HG02870 (cell line): ENCODE measurements at regions not wholly inside any gene's neighbourhood (a gene's known extent, or its start where the extent isn't known, plus 50 kb on each side); places are given as distances from the start of the nearest gene placed in this dataset.

Experiments
- ATAC-seq: cut with Tn5 transposase; IDR thresholded peaks from one replicate; pipeline ENCODE4 v1.9.1; 2021; ENCODE audit warnings: mild to moderate bottlenecking, moderate library complexity; ENCODE audit not compliant: unreplicated experiment

- no peak for ATAC-seq
Observed at GRCh38 chr3:82311901-82312300, 550.5 kb upstream of the GBE1 start.

DNA sequence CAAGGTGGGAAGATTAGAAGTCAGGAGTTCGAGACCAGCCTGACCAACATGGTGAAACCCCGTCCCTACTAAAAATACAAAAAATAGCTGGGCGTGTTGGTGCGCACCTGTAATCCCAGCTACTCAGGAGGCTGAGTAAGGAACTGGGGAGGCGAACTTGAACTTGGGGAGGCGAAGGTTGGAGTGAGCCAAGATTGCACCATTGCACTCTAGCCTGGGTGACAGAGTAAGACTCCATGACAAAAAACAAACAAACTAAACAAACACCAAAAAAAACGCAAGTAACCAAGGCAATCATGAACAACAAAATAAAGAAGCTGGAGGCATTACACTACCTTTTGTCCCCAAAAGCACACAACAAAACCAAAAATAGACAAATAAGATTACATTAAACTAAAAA lies 547.3 kb upstream of the GBE1 start:
- ATAC-seq, result no peak

- no peak for ATAC-seq
Observed at GRCh38 chr3:82306189-82306588, 544.7 kb upstream of the GBE1 start.

DNA sequence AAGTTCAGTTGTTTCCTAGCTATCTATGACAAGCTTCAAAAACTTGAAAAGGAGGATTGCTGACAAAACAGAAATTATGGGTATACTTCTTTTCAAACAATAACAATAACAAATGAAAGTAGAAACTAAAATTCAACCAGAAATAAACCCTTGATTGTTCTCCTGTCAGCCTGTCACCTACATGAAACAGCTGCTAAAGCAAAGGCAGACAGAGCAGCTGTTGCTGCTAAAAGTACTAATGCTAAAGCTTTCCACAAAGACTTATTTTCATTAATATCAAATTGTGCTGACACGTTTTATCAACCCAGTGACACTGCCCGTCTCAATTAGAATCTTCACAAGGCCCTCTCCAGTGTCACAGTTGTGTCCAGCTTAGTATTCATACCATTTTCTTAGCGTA lies 533.2 kb upstream of the GBE1 start:
- ATAC-seq, result no peak

DNA sequence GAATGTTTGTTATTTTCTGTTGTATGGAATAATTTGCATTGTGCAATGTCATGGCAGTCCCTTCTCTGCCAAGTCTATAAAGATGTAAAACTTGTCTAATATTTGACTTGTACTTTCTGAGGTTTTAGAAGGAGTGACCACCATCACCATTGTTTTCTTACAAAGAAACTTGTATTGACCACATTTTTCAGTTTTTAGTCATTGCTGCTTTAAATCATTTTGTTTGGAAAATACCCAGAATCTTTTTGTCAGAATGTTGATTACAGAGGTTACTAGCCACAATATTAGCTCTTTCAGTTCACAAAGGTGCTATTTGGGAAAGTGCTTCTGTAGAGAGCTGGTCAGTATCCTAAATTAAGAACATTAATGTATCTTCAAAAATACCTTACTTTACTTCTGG lies 532.4 kb upstream of the GBE1 start:
- peak; percentile 74 for ATAC-seq

- ATAC-seq, result no peak
Observed at GRCh38 chr3:82293435-82293834, 532.0 kb upstream of the GBE1 start.

- no peak for ATAC-seq
Observed at GRCh38 chr3:82287562-82287961, 526.1 kb upstream of the GBE1 start.

DNA sequence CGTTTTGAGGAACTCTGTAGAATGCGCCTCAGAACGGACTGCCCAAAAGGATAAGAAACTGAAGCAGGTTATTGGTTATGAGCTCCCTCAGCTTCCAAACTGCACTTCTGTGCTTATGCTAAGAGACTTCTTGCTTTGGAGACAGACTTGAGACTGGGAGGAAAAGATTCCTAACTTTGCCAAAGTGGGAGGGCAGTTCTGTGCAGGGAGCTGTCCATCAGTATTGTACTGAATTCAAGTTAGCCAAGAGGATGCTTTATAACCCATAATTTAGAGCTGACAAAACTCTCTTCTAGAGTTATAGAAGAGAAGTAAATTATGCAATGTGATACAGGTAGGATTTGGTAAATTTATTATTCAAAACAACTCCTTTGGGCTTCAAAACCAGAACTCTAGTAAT lies 519.8 kb upstream of the GBE1 start:
- ATAC-seq, result no peak

DNA sequence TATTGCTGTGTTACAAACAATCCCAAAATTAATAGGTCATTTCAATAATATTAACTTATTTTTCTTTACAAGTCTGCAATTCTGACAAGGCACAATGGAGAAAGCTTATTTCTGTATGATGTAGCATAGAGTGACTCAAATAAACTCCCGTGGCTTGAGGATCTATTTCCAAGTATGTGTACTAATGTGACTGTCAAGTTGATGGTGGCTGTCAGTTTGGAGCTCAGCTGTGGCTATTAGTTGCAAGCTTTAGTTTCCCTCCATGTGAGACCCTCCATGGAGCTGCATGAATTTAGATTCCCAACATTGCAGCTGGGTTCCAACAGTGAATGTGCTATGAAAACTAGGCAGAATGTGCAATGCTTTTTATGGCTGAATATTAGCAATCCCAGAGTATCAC lies 515.5 kb upstream of the GBE1 start:
- ATAC-seq, result no peak

DNA sequence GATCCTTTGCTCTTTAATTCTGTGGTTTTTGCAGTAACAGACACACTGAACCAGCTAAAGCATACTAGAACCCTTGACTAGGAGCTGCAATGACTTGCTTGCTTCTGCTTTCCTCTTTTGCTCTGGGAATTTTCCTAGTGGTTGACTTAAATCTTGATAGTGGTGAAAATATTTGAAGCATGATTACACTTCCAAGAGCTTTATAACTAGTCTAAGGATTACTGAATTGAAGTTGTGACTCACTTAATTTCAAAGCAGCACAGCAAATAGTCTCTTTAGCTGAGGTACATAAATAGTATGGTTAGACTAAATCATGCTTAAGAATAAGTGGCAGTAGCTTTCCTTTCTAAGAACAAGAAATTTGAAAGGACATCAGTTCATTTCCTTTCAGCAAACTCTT lies 513.5 kb upstream of the GBE1 start:
- ATAC-seq, result no peak

DNA sequence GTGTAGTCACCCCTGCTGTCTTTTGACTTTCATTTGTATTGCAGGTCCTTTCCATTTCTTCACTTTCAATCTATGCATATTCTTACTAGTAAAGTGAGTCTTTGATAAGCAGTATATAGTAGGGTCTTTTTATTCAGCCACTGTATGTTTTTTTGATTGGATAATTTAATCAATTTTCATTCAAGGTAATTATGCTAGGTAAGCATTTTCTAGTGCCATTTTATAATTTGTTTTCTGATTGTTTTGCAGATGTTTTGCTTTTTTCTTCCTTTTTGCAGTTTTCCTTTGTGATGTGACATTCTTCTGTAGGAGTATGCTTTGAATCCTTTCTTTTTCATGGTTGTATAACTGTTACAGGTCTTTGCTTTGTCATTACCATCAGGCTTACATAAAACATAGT lies 504.3 kb upstream of the GBE1 start:
- ATAC-seq, result no peak

DNA sequence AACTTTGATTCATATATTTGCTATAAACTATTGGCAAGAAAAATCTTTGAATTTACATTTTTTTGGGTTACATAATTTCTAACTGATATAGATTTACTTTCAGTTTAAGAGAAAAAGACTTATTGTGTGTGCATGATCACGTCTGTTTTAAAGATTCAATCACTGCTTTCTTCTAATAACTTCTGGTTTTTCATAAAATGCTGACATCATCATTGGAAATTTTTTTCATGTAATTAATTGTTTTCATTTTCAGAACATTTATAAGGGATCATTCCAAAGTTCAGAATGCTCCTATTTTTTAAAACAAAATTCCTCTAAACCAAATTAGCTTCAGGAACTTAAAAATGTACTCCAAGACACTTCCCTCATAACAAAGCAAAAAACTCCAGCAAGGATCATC lies 500.7 kb upstream of the GBE1 start:
- no peak for ATAC-seq

DNA sequence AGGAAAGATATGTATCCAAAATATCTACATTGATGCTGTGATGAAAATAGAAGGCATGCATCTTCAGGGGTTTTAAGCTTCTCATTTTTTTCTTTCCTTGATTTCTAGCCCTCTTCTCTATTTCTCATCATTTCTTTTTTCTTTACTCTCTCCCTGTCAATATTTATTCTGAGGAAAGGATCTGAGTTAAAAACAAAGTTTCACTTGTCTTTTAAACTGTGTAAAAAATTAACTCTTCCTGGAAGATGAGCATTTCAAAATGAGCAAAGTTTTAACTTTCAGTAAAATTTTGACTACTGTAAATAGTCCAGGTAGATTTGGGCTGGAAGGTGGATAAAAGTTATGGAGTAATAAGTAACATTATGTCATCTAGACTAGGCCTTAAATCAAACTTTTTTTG lies 500.2 kb upstream of the GBE1 start:
- no peak for ATAC-seq

- ATAC-seq, result no peak
Observed at GRCh38 chr3:82261013-82261412, 499.6 kb upstream of the GBE1 start.

DNA sequence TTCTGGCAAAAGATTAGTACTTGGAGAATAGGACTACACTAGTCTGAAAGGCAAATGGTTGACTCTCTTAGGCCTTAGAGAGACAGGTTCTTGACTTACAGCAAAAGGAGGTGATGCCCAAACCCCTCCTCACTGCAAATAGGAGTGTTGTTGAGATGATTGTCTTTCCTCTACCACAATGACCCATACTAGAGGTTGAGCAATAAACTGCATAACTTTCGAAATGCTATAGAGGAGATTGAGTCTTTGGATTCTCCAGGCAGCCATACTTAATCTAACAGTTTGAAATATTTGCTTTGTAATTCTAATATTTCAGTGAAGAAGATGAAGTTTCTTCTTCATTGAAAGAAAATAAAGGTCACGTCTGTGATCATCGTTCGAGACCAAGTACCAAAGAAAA lies 498.5 kb upstream of the GBE1 start:
- no peak for ATAC-seq

- ATAC-seq, result no peak
Observed at GRCh38 chr3:82240322-82240721, 478.9 kb upstream of the GBE1 start.

DNA sequence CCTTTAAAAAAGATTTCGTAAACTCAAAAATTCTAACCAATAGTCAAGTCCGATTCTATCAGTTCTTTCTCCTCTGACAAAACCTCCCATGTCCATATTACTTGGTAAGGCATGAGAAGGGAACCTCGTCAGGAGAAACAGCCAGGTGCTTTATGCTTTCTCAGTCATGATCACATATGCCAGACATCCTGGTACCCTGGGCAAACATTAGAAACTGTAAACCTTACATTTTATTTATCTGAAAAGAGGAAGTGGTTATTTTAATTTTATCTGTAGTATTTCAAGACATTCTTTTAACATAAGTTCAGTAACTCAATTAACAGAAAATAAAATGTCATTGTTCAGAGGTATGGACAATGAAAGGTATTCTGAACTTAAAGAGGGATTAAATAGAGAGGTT lies 474.8 kb upstream of the GBE1 start:
- ATAC-seq, result no peak

DNA sequence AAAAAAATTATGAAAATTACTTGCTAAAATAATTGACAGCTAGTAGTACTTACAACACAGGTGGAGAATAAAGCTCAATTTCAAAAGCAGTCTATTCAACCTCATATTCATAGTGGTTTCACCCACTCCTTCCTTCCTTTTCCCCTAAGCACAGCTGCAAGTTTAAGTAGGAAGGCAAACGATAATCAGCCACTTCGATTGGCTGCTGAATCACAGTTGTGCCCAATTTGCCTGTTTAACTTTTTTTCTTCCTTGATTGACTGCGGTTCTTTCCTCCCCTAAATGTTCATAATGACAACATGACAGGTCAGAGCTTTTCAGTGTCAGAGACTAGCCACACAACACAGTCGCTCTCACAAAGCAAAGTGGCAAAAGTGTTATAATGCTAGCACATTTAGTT lies 468.0 kb upstream of the GBE1 start:
- ATAC-seq, result peak; percentile 71

- no peak for ATAC-seq
Observed at GRCh38 chr3:82224661-82225060, 463.2 kb upstream of the GBE1 start.

DNA sequence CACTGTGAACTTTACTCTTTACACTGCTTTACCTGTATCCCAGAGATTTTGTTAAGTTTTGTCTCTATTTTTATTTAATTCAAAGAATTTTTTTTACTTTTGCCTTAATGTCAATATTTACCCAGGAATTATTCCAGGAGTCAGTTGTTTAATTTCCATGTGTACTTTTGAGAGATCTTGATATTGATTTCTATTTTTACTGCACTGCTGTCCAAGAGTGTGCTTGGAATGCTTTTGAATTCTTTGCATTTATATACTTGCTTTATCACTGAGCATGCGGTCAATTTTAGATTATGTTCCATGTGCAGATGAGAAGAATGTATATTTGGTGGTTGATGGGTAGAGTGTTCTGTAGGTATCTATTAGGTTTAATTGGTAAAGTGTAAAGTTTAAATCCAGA lies 461.0 kb upstream of the GBE1 start:
- no peak for ATAC-seq

- ATAC-seq, result no peak
Observed at GRCh38 chr3:82217571-82217970, 456.1 kb upstream of the GBE1 start.

GRCh38 chr3:82208002-82208710 lies 446.7 kb upstream of the GBE1 start:
- ATAC-seq, result no peak

DNA sequence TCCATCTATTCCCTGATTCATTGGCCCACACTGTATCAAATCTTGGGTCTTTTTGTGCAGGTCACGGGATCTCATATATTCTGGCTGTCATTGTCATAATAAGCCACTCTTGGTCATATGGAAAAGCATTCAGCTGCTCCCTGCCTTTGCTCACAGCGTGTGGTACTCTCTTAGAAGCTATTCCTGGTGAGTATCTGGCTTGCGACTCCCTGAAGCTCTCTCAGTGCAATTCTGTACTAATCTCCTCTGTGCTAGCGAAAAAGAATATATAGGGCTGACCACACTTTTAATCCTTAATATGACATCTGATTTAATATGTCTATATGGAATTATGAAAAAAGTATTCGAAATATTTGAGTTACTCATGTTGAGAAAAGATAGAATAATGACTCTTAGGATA lies 440.8 kb upstream of the GBE1 start:
- no peak for ATAC-seq
